Spinal cord (tissue), 9 donors: ENCODE measurements at regions not wholly inside any gene's neighbourhood (a gene's known extent, or its start where the extent isn't known, plus 50 kb on each side); places are given as distances from the start of the nearest gene placed in this dataset.

Source experiments
- DNase-seq, 6 donors: peaks; one replicate each; pipeline versions ENCODE4 v3.0.0 to v3.0.0-alpha.2; 2013 to 2015; ENCODE audit warnings: low spot score in 6 of 6, low read depth in 4 of 6
- H3K27ac ChIP-seq: one replicate; pipeline ENCODE4 v1.5.1; 2013; ENCODE audit warnings: low read depth, low read length, control low read depth
- H3K27me3 ChIP-seq: one replicate; pipeline ENCODE4 v1.6.1; 2013; ENCODE audit warnings: low read length; ENCODE audit not compliant: control insufficient read depth, insufficient read depth
- H3K36me3 ChIP-seq: one replicate; pipeline ENCODE4 v1.6.1; 2013; ENCODE audit warnings: low read length; ENCODE audit not compliant: control insufficient read depth, insufficient read depth
- H3K4me1 ChIP-seq: one replicate; pipeline ENCODE4 v1.6.1; 2013; ENCODE audit warnings: low read length; ENCODE audit not compliant: control insufficient read depth, insufficient read depth
- H3K4me3 ChIP-seq: one replicate; pipeline ENCODE4 v1.5.1; 2013; ENCODE audit warnings: low read depth, low read length, control low read depth
- H3K9me3 ChIP-seq: one replicate; pipeline ENCODE4 v1.6.1; 2013; ENCODE audit warnings: low read length; ENCODE audit not compliant: control insufficient read depth, insufficient read depth
- WGBS: methylation state at CpG from one replicate; pipeline ENCODE4 v1.1.5; 2013; ENCODE audit warnings: missing lambda C conversion rate; ENCODE audit not compliant: insufficient coverage; 5-methylcytosine and 5-hydroxymethylcytosine counted together
- donor health status: healthy.

DNA sequence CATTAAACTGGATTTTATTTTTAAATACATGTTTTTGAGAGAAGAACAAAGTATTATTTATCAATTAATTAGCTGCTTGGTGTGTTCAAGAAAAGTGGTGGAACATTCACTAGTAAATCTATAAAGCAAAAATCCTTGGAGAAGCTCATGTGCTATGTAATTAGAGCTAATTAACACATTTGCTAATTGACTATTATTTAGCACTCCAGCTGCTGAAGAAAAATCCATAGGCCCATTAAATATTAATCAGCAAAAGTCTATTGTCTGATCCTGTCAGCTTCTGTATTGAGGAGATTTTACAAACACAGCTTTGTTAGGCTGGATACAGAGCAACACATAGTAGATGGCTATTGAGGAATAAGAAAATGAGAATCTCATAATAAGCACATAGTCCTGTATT is 336.1 kb downstream of the RBM43 start:
- Histone ChIP-seq H3K27me3 (no peaks in the 10 kb centered on the region), H3K27ac (no peak overlapping the region), H3K4me3 (no peak overlapping the region), H3K4me1 (peaks cover 3% of the 10 kb centered on the region), H3K36me3 (no peaks in the 10 kb centered on the region), H3K9me3 (no peaks in the 10 kb centered on the region)
- DNase-seq = peak in 2 of 6 donors; percentile 61 to 73

DNA sequence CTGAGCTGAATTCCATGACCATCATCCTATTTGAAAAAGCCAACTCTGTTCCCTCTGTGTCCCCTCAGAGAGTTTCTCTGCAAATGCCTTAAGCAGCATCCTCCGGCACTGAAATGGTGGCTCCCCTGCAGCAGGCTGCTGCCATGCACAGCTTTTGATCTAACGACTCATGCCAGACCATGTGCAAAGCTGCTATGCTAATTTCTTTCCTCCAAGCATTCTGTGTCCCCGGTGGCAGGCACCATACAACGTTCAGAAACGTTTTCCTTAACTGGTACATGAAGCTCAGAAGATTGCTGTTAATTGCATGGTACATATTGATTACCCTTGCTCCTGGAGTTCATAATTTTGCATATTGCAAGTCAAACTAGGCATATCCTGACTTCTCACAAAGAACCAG is 336.8 kb downstream of the RBM43 start:
- 13% methylated on average over 2 of the region's 5 CpGs for WGBS
- Histone ChIP-seq H3K4me3 (no peak overlapping the region), H3K27me3 (no peaks in the 10 kb centered on the region), H3K4me1 (peaks cover 3% of the 10 kb centered on the region), H3K36me3 (no peaks in the 10 kb centered on the region), H3K9me3 (no peaks in the 10 kb centered on the region), H3K27ac (no peak overlapping the region)
- peak in 2 of 6 donors; percentile 81 to 83 for DNase-seq

DNA sequence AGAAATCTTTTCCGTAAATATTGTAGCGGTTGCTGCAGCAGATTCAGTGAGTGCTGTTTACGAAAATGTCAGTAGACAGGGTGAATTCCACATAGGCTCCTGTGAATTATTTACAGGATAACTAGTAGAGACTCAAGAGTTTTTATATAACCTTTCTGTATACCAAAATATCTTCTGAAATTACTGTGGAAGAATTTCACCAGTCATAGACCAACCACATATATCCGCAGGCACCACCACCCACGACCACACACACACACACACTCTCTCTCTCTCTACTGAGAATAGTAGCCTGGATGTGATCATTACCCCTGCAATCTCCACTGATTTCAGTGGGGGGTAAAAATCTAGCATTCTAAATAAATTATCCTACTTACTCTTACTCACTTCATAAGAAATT is 341.8 kb downstream of the RBM43 start:
- H3K36me3 ChIP-seq = no peaks in the 10 kb centered on the region
- peaks cover 3% of the 10 kb centered on the region for H3K4me1 ChIP-seq
- no peak overlapping the region for H3K4me3 ChIP-seq
- H3K9me3 ChIP-seq = no peaks in the 10 kb centered on the region
- no peaks in the 10 kb centered on the region for H3K27me3 ChIP-seq
- WGBS = no CpG with 5 or more reads among the region's 5 CpGs
- DNase-seq = no peak
- no peak overlapping the region for H3K27ac ChIP-seq

DNA sequence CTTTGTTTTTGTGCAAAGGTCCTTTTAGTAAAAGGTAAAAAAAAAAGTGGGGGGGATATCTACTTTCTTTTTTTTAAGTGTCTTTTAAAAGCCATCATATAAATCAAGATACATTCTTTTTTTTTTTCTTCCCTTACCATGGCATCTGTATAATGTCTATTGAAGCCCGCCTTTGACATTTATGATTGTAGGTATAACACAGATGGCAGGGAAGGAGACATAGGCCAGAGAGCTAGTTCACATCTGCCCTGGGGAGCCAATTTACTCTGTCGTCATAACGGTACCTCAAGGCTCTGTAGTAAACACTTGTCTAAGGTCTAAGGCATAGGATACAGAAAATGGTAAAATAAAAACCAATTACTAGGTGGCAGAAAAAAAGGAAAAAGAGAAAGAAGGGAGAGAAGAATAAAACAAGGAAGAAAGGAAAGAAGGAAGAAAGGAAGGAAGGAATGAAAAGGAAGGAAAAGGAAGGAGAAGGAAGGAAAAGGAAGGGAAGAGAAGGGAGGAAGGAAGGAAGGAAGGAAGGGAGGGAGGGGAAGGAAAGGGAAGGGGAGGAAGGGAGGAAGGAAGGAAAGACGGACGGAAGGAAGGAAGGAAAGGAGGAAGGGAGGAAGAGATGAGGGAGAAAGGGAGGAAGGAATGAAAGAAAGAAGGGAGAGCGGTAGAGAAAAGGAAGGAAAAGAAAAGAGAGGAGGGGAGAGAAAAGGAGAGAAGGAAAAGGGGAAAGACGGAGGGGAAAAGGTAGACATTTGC is 343.5 kb downstream of the RBM43 start:
- WGBS = 94% methylated on average over 3 of the region's 7 CpGs
- H3K9me3 ChIP-seq = no peaks in the 10 kb centered on the region
- no peaks in the 10 kb centered on the region for H3K4me1 ChIP-seq
- H3K4me3 ChIP-seq = no peak overlapping the region
- no peak overlapping the region for H3K27ac ChIP-seq
- no peaks in the 10 kb centered on the region for H3K27me3 ChIP-seq
- DNase-seq = no peak
- H3K36me3 ChIP-seq = no peaks in the 10 kb centered on the region

DNA sequence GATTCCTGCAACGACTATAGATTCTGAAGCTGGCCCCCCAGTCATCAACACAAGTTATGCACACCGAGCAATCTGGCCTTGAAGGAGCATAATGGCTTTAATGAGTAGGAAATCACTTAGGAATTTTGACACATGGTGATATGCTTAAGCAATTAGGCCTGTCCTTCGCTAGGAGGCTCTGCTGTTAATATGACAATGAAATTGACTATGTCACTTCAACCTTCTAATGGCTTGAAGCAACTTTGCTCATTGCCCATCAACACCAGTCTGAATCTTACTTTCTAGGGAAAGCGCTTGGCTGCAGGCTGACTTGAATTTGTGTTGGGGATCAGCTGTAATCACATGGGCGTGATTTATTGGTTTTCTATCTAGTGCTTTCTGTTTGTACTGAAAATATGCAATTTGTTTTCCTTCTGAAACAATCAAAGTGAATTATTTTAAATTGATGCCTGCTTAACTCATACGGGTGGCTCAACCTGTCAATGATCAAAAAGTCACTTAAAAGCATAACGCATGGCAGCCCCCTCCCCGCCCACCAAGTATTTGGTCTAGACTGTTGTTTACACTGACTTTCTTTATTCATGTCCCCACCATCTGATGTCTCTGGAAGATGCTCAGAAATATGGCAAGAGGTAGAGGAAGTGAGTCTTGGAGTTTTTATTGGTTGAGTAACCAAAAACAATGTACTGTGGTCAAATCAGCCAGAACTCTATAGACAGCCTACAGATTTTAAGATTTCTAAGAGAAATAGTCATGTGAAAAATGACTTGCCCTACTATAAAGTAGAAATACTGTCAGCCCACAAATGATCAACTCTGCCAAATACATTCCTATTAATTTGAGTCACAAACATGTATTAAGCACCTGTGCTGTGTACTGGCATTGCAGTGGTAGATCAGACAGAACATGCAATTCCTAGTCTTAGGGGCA is 344.9 kb downstream of the RBM43 start:
- H3K27me3 ChIP-seq = no peaks in the 10 kb centered on the region
- no peak overlapping the region for H3K4me3 ChIP-seq
- no CpG with 5 or more reads among the region's 8 CpGs for WGBS
- H3K36me3 ChIP-seq = no peaks in the 10 kb centered on the region
- DNase-seq = peak in 1 of 6 donors; percentile 9
- H3K4me1 ChIP-seq = no peaks in the 10 kb centered on the region
- H3K27ac ChIP-seq = no peak overlapping the region
- H3K9me3 ChIP-seq = no peaks in the 10 kb centered on the region

DNA sequence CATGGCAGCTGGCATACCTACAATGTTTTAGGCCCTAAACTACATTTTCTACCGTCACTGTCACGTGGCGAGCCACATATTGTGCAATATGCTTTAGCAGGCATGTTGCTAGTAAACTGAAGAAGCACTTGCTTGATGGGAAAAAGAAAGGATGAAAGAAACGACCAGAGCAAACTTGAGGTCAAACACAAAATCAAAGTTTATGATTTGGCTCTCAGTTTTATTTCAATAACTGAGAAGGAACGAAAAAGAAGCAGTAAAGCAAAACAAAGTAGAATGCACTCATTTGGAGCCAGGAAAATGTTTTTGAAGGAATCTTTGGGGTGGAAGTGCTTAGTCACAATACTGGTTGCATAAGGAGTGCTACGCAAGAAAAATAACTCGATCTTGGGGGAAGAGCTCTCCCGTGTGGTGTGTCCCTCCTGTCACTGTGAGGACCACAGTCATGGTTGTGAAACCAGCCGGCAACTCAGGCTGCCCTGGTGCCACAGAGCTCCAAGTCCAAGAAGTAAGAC is 349.8 kb downstream of the RBM43 start:
- H3K27me3 ChIP-seq = no peaks in the 10 kb centered on the region
- 44% methylated on average over 5 of the region's 9 CpGs for WGBS
- peak in 1 of 6 donors; percentile 40 for DNase-seq
- H3K4me3 ChIP-seq = no peak overlapping the region
- no peak overlapping the region for H3K27ac ChIP-seq
- H3K36me3 ChIP-seq = no peaks in the 10 kb centered on the region
- no peaks in the 10 kb centered on the region for H3K9me3 ChIP-seq
- no peaks in the 10 kb centered on the region for H3K4me1 ChIP-seq

DNA sequence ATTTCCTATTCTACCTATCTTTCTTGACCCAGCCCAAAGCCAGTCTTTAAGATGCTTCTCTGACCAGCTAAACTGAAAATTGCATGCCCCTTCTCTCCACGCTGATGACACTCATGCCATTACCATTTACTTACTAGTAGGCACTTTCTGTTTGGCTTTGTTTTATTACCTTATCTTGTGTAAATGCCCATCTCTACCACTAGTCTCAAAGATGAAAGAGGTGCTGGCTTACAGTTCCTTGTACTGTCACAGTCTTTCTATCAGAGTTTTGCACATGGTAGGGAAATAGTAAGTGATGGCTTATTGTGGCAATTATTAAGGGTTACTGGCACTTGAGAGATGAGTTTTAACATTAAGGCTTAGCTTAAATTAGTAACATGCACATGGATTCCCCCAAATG is 352.1 kb downstream of the RBM43 start:
- Histone ChIP-seq H3K27me3 (no peaks in the 10 kb centered on the region), H3K9me3 (no peaks in the 10 kb centered on the region), H3K4me1 (no peaks in the 10 kb centered on the region), H3K27ac (no peak overlapping the region), H3K36me3 (no peaks in the 10 kb centered on the region), H3K4me3 (no peak overlapping the region)
- WGBS = no CpG with 5 or more reads among the region's 1 CpG
- DNase-seq = no peak

DNA sequence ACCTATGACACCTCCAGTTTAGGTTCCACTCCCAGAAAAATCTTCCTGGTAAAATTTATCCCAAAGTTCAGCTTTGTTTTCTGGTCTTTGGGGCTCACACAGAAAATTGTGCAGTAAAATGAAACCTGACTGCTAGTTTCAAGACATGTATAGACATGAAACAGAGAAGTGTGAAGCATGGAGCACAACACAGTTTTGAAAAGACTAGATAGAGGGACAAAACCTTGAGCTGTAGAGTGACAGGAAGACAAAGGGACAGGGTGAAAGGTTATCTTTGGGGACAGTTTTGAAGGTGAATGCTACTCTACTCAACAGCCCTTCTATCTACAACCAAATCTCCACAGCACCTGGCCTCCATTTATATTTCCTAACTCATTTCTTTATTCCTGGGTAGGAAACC is 352.6 kb downstream of the RBM43 start:
- Histone ChIP-seq H3K36me3 (no peaks in the 10 kb centered on the region), H3K27ac (no peak overlapping the region), H3K4me3 (no peak overlapping the region), H3K4me1 (no peaks in the 10 kb centered on the region), H3K9me3 (no peaks in the 10 kb centered on the region), H3K27me3 (no peaks in the 10 kb centered on the region)
- no peak for DNase-seq

DNA sequence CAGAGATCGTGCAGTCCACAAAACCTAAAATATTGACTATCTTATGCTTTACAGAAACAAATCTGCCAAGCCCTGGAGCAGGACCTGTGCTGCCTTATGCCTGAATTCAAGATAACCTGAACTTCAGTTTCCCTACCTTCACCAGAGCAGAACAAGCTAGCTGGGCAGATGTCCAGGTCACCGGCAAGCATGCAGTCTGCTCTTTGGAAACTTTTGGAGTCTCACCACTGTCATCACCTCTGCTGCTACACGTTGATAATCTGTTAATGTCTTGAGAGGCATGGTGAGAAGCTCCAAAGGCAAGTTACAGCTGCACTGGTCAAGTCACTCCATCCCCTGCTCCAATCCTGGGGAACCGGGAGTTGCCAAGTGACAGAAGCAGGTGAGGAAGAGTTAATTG is 354.2 kb downstream of the RBM43 start:
- Histone ChIP-seq H3K4me3 (no peak overlapping the region), H3K9me3 (no peaks in the 10 kb centered on the region), H3K27me3 (no peaks in the 10 kb centered on the region), H3K4me1 (no peaks in the 10 kb centered on the region), H3K36me3 (no peaks in the 10 kb centered on the region), H3K27ac (no peak overlapping the region)
- no peak for DNase-seq
- WGBS = 60% methylated on average over 1 of the region's 4 CpGs
